ENCODE measurements at regions not wholly inside any gene's neighbourhood (a gene's known extent, or its start where the extent isn't known, plus 50 kb on each side); places are given as distances from the start of the nearest gene placed in this dataset.

DNA sequence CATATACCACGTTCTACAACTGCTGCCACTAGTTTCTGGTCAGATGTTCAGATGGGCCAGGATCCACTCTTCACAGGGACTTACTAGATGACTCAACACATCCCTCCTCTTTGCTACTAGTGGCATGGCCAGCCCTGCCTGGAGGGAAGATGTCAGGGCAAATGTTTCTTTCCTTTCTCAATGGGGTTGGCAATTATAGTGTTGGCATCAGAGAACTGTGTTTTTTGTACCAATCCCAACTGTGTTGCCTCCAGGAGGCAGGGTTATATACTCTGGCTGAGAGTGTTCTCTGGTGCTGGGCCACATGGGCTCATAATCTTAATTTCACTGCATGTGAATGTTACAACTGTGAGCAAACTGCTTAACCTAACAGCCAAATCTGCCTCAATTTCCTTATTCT is 69.9 kb upstream of the AVPR1A start:
- Histone ChIP-seq H3K4me1 (ENCODE audit: insufficient read depth) (no peaks in the 10 kb centered on the region), H3K36me3 (no peaks in the 10 kb centered on the region), H3K27me3 (no peaks in the 10 kb centered on the region), H3K27ac (no peak overlapping the region), H3K9me3 (no peaks in the 10 kb centered on the region), H3K4me3 (no peak overlapping the region)
- DNase-seq: no peak
- WGBS, 3 donors: 48 to 72% (median 60%) methylated on average over 1 of the region's 1 CpG
- TF ChIP-seq, protein P1, sequence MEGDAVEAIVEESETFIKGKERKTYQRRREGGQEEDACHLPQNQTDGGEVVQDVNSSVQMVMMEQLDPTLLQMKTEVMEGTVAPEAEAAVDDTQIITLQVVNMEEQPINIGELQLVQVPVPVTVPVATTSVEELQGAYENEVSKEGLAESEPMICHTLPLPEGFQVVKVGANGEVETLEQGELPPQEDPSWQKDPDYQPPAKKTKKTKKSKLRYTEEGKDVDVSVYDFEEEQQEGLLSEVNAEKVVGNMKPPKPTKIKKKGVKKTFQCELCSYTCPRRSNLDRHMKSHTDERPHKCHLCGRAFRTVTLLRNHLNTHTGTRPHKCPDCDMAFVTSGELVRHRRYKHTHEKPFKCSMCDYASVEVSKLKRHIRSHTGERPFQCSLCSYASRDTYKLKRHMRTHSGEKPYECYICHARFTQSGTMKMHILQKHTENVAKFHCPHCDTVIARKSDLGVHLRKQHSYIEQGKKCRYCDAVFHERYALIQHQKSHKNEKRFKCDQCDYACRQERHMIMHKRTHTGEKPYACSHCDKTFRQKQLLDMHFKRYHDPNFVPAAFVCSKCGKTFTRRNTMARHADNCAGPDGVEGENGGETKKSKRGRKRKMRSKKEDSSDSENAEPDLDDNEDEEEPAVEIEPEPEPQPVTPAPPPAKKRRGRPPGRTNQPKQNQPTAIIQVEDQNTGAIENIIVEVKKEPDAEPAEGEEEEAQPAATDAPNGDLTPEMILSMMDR (IDR thresholded peaks at IDR 0.05): no peak
- TF ChIP-seq POLR2A (IDR thresholded peaks at IDR 0.05) (no peak), EP300 (IDR thresholded peaks at IDR 0.05) (no peak)
- intact Hi-C loops (cut with DNase I): no loop called here

DNA sequence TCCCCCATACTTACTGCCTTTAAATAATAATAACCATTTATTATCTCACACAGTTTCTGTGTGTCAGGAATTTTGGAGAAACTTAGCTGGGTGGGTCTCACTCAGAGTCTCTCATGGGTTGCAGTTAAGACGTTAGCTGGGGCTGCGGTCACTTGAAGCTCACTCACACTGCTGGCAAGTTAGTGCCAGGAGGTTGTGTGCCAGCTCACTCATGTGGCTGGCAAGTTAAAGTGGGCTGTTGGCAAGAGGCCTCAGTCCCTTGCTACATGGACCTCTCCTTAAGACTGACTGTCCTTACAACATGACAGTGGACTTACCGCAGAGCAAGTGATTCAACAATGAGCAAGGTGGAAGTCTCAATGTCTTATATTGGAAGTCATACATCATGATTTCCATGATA is 61.3 kb upstream of the AVPR1A start:
- intact Hi-C loops (cut with DNase I): no loop called here
- 92 to 95% (median 92%) methylated on average over 3 of the region's 3 CpGs for WGBS, 3 donors

DNA sequence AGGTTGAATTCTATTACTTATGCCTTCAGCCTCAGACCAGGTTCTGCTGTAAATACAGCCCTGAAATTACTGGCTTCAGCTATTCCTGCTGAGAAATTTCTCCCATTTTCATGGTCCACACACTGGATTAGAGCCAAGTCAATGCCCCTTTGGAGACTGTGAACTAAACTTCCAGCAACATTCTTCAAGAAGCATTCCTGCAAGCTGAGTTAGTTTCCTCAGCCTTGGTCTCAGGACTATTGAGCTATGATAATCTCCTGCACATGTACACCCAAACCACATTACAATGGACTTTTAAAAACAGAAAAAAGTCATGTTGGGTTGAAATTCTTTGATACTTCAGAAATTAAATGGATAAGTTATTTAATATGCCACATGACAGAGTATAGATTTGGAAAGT is 58.0 kb upstream of the AVPR1A start:
- TF ChIP-seq, protein P1 (IDR thresholded peaks at IDR 0.05): no peak
- TF ChIP-seq EP300 (IDR thresholded peaks at IDR 0.05): no peak
- TF ChIP-seq POLR2A (IDR thresholded peaks at IDR 0.05): no peak
- no peak overlapping the region for H3K27ac ChIP-seq
- H3K9me3 ChIP-seq: no peaks in the 10 kb centered on the region
- no peak for DNase-seq
- no peaks in the 10 kb centered on the region for H3K36me3 ChIP-seq
- intact Hi-C loops (cut with DNase I): no loop called here
- H3K4me1 ChIP-seq (ENCODE audit: insufficient read depth): no peaks in the 10 kb centered on the region
- H3K27me3 ChIP-seq: no peaks in the 10 kb centered on the region
- H3K4me3 ChIP-seq: no peak overlapping the region

More for the DNA sequence above, 61.3 kb upstream of the AVPR1A start:
- Histone ChIP-seq H3K36me3 (no peaks in the 10 kb centered on the region), H3K9me3 (no peaks in the 10 kb centered on the region), H3K27me3 (no peaks in the 10 kb centered on the region), H3K4me3 (no peak overlapping the region), H3K27ac (no peak overlapping the region), H3K4me1 (ENCODE audit: insufficient read depth) (no peaks in the 10 kb centered on the region)
- TF ChIP-seq POLR2A (IDR thresholded peaks at IDR 0.05) (no peak), EP300 (IDR thresholded peaks at IDR 0.05) (no peak)
- TF ChIP-seq, protein P1 (IDR thresholded peaks at IDR 0.05): no peak
- no peak for DNase-seq

DNA sequence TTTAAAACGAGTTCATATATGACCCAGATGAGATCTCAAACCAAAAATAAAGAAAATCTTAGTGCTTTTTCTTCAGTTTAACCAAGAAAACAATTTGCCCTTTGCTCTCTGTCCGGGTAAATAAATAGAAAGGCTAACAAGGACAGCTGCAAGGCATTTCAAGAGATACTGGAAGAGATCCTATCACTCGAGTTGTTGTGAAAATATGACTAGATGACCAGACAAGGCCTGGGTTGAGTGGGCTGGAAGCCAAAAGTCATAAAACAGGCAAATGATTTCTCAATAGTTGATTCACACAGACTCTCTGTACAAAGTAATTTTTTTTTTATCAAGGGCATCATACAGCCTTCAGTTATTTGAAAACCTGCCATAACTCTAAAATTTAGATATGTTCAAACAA is 55.9 kb upstream of the AVPR1A start:
- Histone ChIP-seq H3K4me1 (ENCODE audit: insufficient read depth) (no peaks in the 10 kb centered on the region), H3K27ac (no peak overlapping the region), H3K4me3 (no peak overlapping the region), H3K36me3 (no peaks in the 10 kb centered on the region), H3K9me3 (no peaks in the 10 kb centered on the region), H3K27me3 (no peaks in the 10 kb centered on the region)
- WGBS, 3 donors: 4 to 13% (median 7%) methylated on average over 3 of the region's 3 CpGs
- TF ChIP-seq POLR2A (IDR thresholded peaks at IDR 0.05) (no peak), EP300 (IDR thresholded peaks at IDR 0.05) (no peak)
- TF ChIP-seq, protein P1 (IDR thresholded peaks at IDR 0.05): no peak
- intact Hi-C loops (cut with DNase I): no loop called here
- no peak for DNase-seq

DNA sequence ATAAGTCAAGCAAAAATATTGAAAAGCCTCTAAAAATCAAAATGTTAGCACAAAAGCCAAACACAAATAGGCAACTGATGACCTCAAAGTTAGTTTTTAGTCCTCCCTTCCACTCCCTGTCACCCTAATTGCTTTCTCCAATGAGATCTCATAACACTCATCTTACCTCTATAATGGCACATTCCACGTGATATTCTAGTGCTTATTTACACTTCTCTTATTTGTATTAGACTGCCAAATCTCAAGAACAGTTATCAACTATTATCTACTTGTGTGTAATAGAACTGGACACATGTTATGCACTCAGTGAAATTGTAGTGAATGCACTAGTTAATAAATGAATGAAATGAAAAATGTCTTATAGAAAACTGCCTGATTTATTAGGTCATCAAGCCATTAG is 55.5 kb upstream of the AVPR1A start:
- Histone ChIP-seq H3K4me1 (ENCODE audit: insufficient read depth) (no peaks in the 10 kb centered on the region), H3K27ac (no peak overlapping the region), H3K27me3 (no peaks in the 10 kb centered on the region), H3K36me3 (no peaks in the 10 kb centered on the region), H3K9me3 (no peaks in the 10 kb centered on the region), H3K4me3 (no peak overlapping the region)
- intact Hi-C loops (cut with DNase I): no loop called here
- no peak for TF ChIP-seq POLR2A (IDR thresholded peaks at IDR 0.05)
- TF ChIP-seq, protein P1 (IDR thresholded peaks at IDR 0.05): no peak
- TF ChIP-seq EP300 (IDR thresholded peaks at IDR 0.05): no peak
- DNase-seq: no peak
- WGBS, 3 donors: 17 to 30% (median 27%) methylated on average over 1 of the region's 1 CpG
